DND-41 (cell line): ENCODE measurements at regions not wholly inside any gene's neighbourhood (a gene's known extent, or its start where the extent isn't known, plus 50 kb on each side); places are given as distances from the start of the nearest gene placed in this dataset.

Experiments used
- EZH2 ChIP-seq: IDR thresholded peaks from 3 replicates; pipeline ENCODE4 v1.6.1; 2012; ENCODE audit warnings: borderline replicate concordance, low read depth, mild to moderate bottlenecking, moderate library complexity, low read length, inconsistent platforms; ENCODE audit not compliant: severe bottlenecking
- TF ChIP-seq, protein P1 (sequence below): IDR thresholded peaks from 2 replicates; pipeline ENCODE4 v1.5.1; 2012; ENCODE audit warnings: borderline replicate concordance, low read length, moderate library complexity, mild to moderate bottlenecking; ENCODE audit not compliant: poor library complexity, severe bottlenecking; ENCODE audit errors: extremely low read depth

GRCh38 chr19:28915202-28915601, 297.7 kb downstream of the UQCRFS1 start:
- TF ChIP-seq, protein P1, sequence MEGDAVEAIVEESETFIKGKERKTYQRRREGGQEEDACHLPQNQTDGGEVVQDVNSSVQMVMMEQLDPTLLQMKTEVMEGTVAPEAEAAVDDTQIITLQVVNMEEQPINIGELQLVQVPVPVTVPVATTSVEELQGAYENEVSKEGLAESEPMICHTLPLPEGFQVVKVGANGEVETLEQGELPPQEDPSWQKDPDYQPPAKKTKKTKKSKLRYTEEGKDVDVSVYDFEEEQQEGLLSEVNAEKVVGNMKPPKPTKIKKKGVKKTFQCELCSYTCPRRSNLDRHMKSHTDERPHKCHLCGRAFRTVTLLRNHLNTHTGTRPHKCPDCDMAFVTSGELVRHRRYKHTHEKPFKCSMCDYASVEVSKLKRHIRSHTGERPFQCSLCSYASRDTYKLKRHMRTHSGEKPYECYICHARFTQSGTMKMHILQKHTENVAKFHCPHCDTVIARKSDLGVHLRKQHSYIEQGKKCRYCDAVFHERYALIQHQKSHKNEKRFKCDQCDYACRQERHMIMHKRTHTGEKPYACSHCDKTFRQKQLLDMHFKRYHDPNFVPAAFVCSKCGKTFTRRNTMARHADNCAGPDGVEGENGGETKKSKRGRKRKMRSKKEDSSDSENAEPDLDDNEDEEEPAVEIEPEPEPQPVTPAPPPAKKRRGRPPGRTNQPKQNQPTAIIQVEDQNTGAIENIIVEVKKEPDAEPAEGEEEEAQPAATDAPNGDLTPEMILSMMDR, result no peak
- TF ChIP-seq EZH2, result no peak
